Fibroblast of pulmonary artery (primary cell): ENCODE measurements at regions not wholly inside any gene's neighbourhood (a gene's known extent, or its start where the extent isn't known, plus 50 kb on each side); places are given as distances from the start of the nearest gene placed in this dataset.
"Not testable (repeated sequence)": the region's sequence is repeated elsewhere in the genome, so short reads cannot be mapped to it uniquely, and the experiment has no call there.

Experiments
- DNase-seq: peaks from one replicate; pipeline ENCODE4 v3.0.0-alpha.2; 2010; ENCODE audit warnings: low read depth
- H3K4me3 ChIP-seq: replicated peaks from 2 replicates; pipeline ENCODE4 v1.5.1; 2011; ENCODE audit warnings: low read depth, mild to moderate bottlenecking, control low read depth, low read length, moderate library complexity
- TF ChIP-seq, protein P1 (sequence below): IDR thresholded peaks from 2 replicates; pipeline ENCODE4 v1.5.1; 2011; ENCODE audit warnings: mild to moderate bottlenecking, control low read depth, low read length, inconsistent platforms; ENCODE audit errors: missing control alignments

DNA sequence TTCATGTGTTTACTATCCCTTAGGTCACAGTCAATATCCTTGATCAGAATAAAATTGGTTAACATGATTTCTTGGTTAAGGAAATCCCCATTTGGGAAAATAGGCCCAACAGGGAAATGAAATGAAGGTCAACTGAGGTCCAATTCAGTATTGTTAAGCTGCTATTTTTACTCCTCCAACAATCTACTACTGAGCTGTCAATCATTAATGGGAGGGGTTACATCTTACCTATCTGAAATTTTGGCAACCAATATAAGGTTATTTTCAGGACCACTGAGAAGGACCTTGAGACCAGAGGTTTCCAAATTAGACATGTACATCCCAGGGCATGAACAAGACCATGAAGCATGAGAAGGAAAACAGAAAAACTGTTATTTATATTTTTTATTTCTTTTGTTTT lies 64.2 kb upstream of the ALG13 start:
- TF ChIP-seq, protein P1, sequence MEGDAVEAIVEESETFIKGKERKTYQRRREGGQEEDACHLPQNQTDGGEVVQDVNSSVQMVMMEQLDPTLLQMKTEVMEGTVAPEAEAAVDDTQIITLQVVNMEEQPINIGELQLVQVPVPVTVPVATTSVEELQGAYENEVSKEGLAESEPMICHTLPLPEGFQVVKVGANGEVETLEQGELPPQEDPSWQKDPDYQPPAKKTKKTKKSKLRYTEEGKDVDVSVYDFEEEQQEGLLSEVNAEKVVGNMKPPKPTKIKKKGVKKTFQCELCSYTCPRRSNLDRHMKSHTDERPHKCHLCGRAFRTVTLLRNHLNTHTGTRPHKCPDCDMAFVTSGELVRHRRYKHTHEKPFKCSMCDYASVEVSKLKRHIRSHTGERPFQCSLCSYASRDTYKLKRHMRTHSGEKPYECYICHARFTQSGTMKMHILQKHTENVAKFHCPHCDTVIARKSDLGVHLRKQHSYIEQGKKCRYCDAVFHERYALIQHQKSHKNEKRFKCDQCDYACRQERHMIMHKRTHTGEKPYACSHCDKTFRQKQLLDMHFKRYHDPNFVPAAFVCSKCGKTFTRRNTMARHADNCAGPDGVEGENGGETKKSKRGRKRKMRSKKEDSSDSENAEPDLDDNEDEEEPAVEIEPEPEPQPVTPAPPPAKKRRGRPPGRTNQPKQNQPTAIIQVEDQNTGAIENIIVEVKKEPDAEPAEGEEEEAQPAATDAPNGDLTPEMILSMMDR: no peak
- H3K4me3 ChIP-seq: no peak overlapping the region
- no peak for DNase-seq

DNA sequence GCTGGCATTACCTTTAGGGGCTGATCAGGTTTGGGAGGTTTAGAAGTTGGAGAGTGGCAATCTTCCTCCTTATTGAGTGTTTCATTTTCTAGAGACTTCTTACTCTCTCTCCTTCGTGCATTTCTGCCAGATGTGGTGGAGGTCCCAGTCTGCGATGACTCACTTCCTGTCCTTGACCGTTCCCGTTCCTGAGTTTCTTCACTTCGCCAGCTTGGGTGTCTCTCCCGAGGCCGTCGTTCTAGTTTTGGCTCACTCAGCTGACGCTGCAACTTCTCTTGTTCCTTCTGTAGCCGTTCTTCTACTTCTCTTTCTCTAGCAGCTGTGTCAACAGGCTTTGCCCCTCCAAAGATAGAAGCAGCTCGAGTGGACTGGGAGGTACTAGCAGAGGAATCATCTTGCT lies 60.9 kb upstream of the ALG13 start:
- peak; percentile 0 for DNase-seq
- H3K4me3 ChIP-seq: not testable (repeated sequence)

DNA sequence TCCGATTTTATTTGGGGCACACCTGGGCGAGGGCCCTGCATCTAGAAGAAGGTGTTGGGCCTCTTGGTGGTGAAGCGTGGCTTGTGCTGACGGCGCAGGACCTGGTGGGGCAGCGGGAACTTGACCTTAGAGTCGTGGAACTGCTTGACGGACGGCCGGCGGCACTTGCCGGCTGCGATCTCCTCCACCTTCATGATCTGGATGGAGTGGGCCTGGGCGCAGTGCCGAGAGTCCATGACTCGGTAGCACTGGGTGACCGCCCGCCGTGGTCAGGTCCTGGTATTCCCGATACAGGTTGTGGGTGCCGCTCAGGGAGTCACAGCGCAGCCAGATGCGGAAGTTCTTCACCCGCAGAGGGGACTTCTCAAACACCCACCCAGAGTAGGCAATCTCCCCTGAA lies 56.8 kb upstream of the ALG13 start:
- TF ChIP-seq, protein P1: no peak
- DNase-seq: no peak
- H3K4me3 ChIP-seq: no peak overlapping the region

DNA sequence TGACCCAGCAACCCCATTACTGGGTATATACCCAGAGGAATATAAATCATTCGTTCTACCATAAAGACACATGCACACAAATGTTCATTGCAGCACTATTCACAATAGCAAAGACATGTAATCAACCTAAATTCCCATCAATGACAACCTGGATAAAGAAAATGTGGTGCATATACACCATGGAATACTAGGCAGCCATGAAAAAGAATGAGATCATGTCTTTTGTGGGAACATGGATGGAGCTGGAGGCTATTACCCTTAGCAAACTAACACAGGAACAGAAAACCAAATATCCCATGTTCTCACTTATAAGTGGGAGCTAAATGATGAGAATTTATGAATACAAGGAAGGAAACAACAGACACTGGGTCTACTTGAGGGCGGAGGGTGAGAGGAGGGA lies 53.7 kb upstream of the ALG13 start:
- not testable (repeated sequence) for DNase-seq, H3K4me3 ChIP-seq
